SU-DHL-6 (cell line): ENCODE measurements at regions not wholly inside any gene's neighbourhood (a gene's known extent, or its start where the extent isn't known, plus 50 kb on each side); places are given as distances from the start of the nearest gene placed in this dataset.

Experiments used
- H2AFZ ChIP-seq: fragments of 200-600 bp; sonication (generic); 2 replicates; pipeline ENCODE4 v1.6.1; 2014; ENCODE audit warnings: low read depth, mild to moderate bottlenecking, moderate library complexity, mixed read lengths, antibody characterized with exemption, low read length; ENCODE audit not compliant: severe bottlenecking
- H3F3A ChIP-seq: fragments of 200-600 bp; shearing (Covaris generic); 2 replicates; pipeline ENCODE4 v1.6.0; 2016; ENCODE audit warnings: antibody characterized with exemption, mild to moderate bottlenecking; ENCODE audit not compliant: insufficient read depth
- H3K27ac ChIP-seq: fragments of 200-600 bp; sonication (generic); 2 replicates; pipeline ENCODE4 v1.5.1; 2016; ENCODE audit warnings: low read depth, mild to moderate bottlenecking, low read length, moderate library complexity, mixed read lengths
- H3K27me3 ChIP-seq: fragments of 200-600 bp; sonication (generic), shearing (Covaris generic); 2 replicates; pipeline ENCODE4 v1.6.0; 2014; ENCODE audit warnings: mild to moderate bottlenecking, low read length
- H3K36me3 ChIP-seq: fragments of 200-600 bp; sonication (generic); 2 replicates; pipeline ENCODE4 v1.6.1; 2014; ENCODE audit warnings: mild to moderate bottlenecking, low read length, mixed read lengths
- H3K4me2 ChIP-seq: fragments of 300-600, 200-600 bp; shearing (Covaris generic), sonication (generic); 2 replicates; pipeline ENCODE4 v1.6.0; 2014; ENCODE audit warnings: low read length, low read depth, mild to moderate bottlenecking; ENCODE audit not compliant: poor library complexity, severe bottlenecking
- H3K4me3 ChIP-seq: fragments of 200-600 bp; sonication (generic); 2 replicates; pipeline ENCODE4 v1.5.1; 2014; ENCODE audit warnings: antibody characterized with exemption, low read length, mild to moderate bottlenecking, mixed read lengths; ENCODE audit not compliant: insufficient read depth, poor library complexity, severe bottlenecking
- H3K79me2 ChIP-seq: fragments of 200-600 bp; sonication (generic); 2 replicates; pipeline ENCODE4 v1.6.1; 2014; ENCODE audit warnings: mild to moderate bottlenecking, low read length, moderate library complexity; ENCODE audit not compliant: insufficient read depth
- H3K9ac ChIP-seq: fragments of 200-600 bp; sonication (generic); 2 replicates; pipeline ENCODE4 v1.7.0; 2014; ENCODE audit warnings: mild to moderate bottlenecking, low read length
- H3K9me2 ChIP-seq: fragments of 200-600 bp; sonication (generic); replicated peaks from 2 replicates; pipeline ENCODE4 v1.6.1; 2014; ENCODE audit warnings: low read length; ENCODE audit not compliant: insufficient read depth
- H3K9me3 ChIP-seq: fragments of 200-600 bp; sonication (generic); 2 replicates; pipeline ENCODE4 v1.6.1; 2014; ENCODE audit warnings: low read length, mixed read lengths; ENCODE audit not compliant: insufficient read depth
- H4K20me1 ChIP-seq: fragments of 200-600 bp; sonication (generic); 2 replicates; pipeline ENCODE4 v1.6.1; 2014; ENCODE audit warnings: low read depth, mild to moderate bottlenecking, antibody characterized with exemption, low read length, moderate library complexity, mixed read lengths
- EZH2phosphoT487 ChIP-seq: fragments of 200-600 bp; sonication (generic), shearing (Covaris generic); conservative IDR thresholded peaks from 2 replicates; pipeline ENCODE4 v1.6.1; 2018; ENCODE audit warnings: mild to moderate bottlenecking, antibody characterized with exemption, low read length, moderate library complexity, mixed read lengths
- TF ChIP-seq, protein P1 (sequence below): fragments of 200-600 bp; sonication (generic); IDR thresholded peaks from one replicate; pipeline ENCODE4 v1.5.1; 2017; ENCODE audit warnings: antibody characterized with exemption, mild to moderate bottlenecking, low read length, moderate library complexity; ENCODE audit not compliant: insufficient read depth, poor library complexity, severe bottlenecking

DNA sequence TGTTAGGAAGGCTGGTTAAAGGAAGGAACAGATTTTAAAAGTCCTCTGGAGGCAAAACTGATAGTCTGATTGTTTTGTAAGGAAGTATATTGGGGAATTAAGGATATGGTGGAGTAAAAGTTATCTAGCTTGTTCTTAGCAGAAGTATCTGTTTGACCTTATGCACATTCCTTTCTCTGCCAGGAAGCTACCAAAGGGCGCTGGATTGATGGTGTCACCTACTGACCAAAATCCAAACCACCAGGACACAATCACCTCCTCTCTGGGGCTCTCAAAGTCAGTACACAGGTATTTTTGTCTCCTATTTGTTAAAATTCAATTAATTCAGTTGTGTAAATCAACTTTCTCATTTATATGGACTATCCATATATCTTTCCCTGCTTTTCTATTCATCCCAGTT, 484.5 kb downstream of the NUP35 start:
- TF ChIP-seq EZH2phosphoT487, result no peak
- TF ChIP-seq, protein P1, sequence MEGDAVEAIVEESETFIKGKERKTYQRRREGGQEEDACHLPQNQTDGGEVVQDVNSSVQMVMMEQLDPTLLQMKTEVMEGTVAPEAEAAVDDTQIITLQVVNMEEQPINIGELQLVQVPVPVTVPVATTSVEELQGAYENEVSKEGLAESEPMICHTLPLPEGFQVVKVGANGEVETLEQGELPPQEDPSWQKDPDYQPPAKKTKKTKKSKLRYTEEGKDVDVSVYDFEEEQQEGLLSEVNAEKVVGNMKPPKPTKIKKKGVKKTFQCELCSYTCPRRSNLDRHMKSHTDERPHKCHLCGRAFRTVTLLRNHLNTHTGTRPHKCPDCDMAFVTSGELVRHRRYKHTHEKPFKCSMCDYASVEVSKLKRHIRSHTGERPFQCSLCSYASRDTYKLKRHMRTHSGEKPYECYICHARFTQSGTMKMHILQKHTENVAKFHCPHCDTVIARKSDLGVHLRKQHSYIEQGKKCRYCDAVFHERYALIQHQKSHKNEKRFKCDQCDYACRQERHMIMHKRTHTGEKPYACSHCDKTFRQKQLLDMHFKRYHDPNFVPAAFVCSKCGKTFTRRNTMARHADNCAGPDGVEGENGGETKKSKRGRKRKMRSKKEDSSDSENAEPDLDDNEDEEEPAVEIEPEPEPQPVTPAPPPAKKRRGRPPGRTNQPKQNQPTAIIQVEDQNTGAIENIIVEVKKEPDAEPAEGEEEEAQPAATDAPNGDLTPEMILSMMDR, result no peak
- H3F3A ChIP-seq, result no peaks in the 10 kb centered on the region
- no peak overlapping the region for H3K4me2 ChIP-seq
- no peaks in the 10 kb centered on the region for H3K9me3 ChIP-seq
- H4K20me1 ChIP-seq, result no peaks in the 10 kb centered on the region
- H3K36me3 ChIP-seq, result no peaks in the 10 kb centered on the region
- H3K27me3 ChIP-seq, result no peaks in the 10 kb centered on the region
- no peak overlapping the region for H2AFZ ChIP-seq
- no peaks in the 10 kb centered on the region for H3K79me2 ChIP-seq
- no peak overlapping the region for H3K27ac ChIP-seq
- H3K9me2 ChIP-seq, result no peaks in the 10 kb centered on the region
- H3K4me3 ChIP-seq, result no peak overlapping the region
- H3K9ac ChIP-seq, result no peak overlapping the region

DNA sequence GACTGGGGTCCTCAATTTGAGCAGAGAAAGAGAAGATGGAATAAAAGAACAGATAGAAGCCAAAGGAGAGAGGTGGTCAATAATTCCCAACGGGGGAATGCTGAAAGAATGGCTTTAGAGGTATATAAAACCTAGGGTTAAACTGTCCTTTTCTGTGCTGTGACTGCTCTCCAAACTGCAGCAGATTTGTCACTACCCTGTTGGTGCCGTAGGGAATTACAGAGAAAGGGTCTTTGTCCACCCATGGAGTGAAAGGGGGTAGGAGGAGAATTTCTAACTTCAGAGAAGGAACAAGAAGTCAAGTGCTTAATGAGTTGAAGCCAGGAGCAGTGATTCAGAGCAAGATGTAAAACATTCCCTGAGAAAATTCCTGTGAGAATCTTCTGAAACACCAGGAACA, 486.5 kb downstream of the NUP35 start:
- Histone ChIP-seq H3K27me3 (no peaks in the 10 kb centered on the region), H3K36me3 (no peaks in the 10 kb centered on the region), H3F3A (no peaks in the 10 kb centered on the region), H3K9me3 (no peaks in the 10 kb centered on the region), H3K9ac (no peak overlapping the region), H3K4me2 (no peak overlapping the region), H3K4me3 (no peak overlapping the region), H3K27ac (no peak overlapping the region), H3K79me2 (no peaks in the 10 kb centered on the region), H3K9me2 (no peaks in the 10 kb centered on the region), H2AFZ (no peak overlapping the region), H4K20me1 (no peaks in the 10 kb centered on the region)
- TF ChIP-seq, protein P1, result no peak
- no peak for TF ChIP-seq EZH2phosphoT487

DNA sequence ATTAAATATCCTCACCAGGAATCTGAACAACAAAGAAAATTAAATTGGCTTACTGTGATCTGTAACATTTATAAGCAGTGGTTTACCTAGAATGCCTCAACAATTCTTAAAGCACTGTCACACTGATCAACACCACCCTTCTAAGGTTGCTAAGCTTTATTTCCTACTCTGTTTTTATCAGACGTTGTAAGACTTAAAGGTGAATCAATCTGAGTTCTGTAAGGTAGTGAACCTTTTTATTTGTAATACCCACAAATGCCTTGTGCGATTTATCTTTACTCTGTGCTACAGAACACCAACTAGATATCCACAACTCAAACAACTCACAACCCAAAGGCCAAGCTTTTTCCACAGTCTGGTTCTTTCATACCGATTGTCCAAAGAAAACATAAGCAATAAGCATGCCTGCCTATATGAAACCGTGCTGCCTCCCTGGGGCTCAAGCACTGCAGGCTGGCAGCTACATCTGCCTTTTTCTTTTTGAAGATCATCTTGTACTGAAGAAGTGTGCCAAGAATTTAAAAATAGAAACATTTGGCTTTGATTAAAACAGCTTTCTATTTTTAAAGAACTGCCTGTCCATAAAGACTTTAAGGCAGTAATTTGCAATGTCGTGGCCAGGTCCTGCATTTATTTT, 490.7 kb downstream of the NUP35 start:
- Histone ChIP-seq H3K4me3 (no peak overlapping the region), H3K9me3 (no peaks in the 10 kb centered on the region), H3K4me2 (no peak overlapping the region), H3K9me2 (no peaks in the 10 kb centered on the region), H3K27me3 (no peaks in the 10 kb centered on the region), H3K79me2 (no peaks in the 10 kb centered on the region), H4K20me1 (no peaks in the 10 kb centered on the region), H3K27ac (no peak overlapping the region), H3K36me3 (no peaks in the 10 kb centered on the region), H2AFZ (no peak overlapping the region), H3K9ac (no peak overlapping the region), H3F3A (no peaks in the 10 kb centered on the region)
- TF ChIP-seq, protein P1, result no peak
- TF ChIP-seq EZH2phosphoT487, result no peak
